VCaP (cell line): ENCODE measurements at regions not wholly inside any gene's neighbourhood (a gene's known extent, or its start where the extent isn't known, plus 50 kb on each side); places are given as distances from the start of the nearest gene placed in this dataset.

Source experiments
- H3K27ac ChIP-seq: fragments of 450-650 bp; 2 replicates; pipeline ENCODE4 v1.5.1; 2017
- CTCF ChIP-seq: fragments of 450-650 bp; conservative IDR thresholded peaks from 2 replicates; pipeline ENCODE4 v1.5.1; 2017; ENCODE audit warnings: mild to moderate bottlenecking, moderate library complexity

- H3K27ac ChIP-seq: no peak overlapping the region
- TF ChIP-seq CTCF: no peak
Measured at GRCh38 chr7:136551618-136552017, 316.8 kb upstream of the CHRM2 start.

GRCh38 chr7:136549756-136550155 lies 318.7 kb upstream of the CHRM2 start:
- H3K27ac ChIP-seq: no peak overlapping the region
- TF ChIP-seq CTCF: no peak

GRCh38 chr7:136533732-136534131 lies 334.7 kb upstream of the CHRM2 start:
- H3K27ac ChIP-seq: no peak overlapping the region
- no peak for TF ChIP-seq CTCF

GRCh38 chr7:136530831-136531230 lies 337.6 kb upstream of the CHRM2 start:
- TF ChIP-seq CTCF: no peak
- no peak overlapping the region for H3K27ac ChIP-seq

GRCh38 chr7:136528329-136528728 lies 340.1 kb upstream of the CHRM2 start:
- no peak overlapping the region for H3K27ac ChIP-seq
- no peak for TF ChIP-seq CTCF

- no peak overlapping the region for H3K27ac ChIP-seq
- TF ChIP-seq CTCF: no peak
Measured at GRCh38 chr7:136527554-136527953, 340.9 kb upstream of the CHRM2 start.

GRCh38 chr7:136526408-136527105 lies 341.9 kb upstream of the CHRM2 start:
- TF ChIP-seq CTCF: no peak
- no peak overlapping the region for H3K27ac ChIP-seq
